Loucy (cell line): ENCODE measurements at regions not wholly inside any gene's neighbourhood (a gene's known extent, or its start where the extent isn't known, plus 50 kb on each side); places are given as distances from the start of the nearest gene placed in this dataset.

Source experiments
- H2AFZ ChIP-seq: fragments of 200-600 bp; sonication (generic); 2 replicates; pipeline ENCODE4 v1.6.0; 2016; ENCODE audit warnings: antibody characterized with exemption, mild to moderate bottlenecking, low read length, moderate library complexity
- H3F3A ChIP-seq: fragments of 200-600 bp; 2 replicates; pipeline ENCODE4 v1.6.0; 2016; ENCODE audit warnings: antibody characterized with exemption, low read depth, mild to moderate bottlenecking
- H3K27me3 ChIP-seq: fragments of 200-600 bp; sonication (generic); 2 replicates; pipeline ENCODE4 v1.6.1; 2014; ENCODE audit warnings: low read length, mild to moderate bottlenecking; ENCODE audit not compliant: insufficient read depth, poor library complexity, severe bottlenecking
- H3K36me3 ChIP-seq: fragments of 200-600 bp; sonication (generic); 2 replicates; pipeline ENCODE4 v1.6.1; 2016; ENCODE audit warnings: low read length; ENCODE audit not compliant: insufficient read depth
- H3K4me1 ChIP-seq: fragments of 200-600 bp; sonication (generic); 2 replicates; pipeline ENCODE4 v1.5.1; 2014; ENCODE audit warnings: low read length, mild to moderate bottlenecking; ENCODE audit not compliant: insufficient read depth, poor library complexity, severe bottlenecking
- H3K4me2 ChIP-seq: fragments of 200-600 bp; sonication (generic); 2 replicates; pipeline ENCODE4 v1.6.0; 2014; ENCODE audit warnings: antibody characterized with exemption, low read length, low read depth, mild to moderate bottlenecking; ENCODE audit not compliant: poor library complexity, severe bottlenecking
- H3K4me3 ChIP-seq: fragments of 200-600 bp; sonication (generic); 2 replicates; pipeline ENCODE4 v1.5.1; 2014; ENCODE audit warnings: low read length, mild to moderate bottlenecking, mixed read lengths; ENCODE audit not compliant: poor library complexity, severe bottlenecking
- H3K79me2 ChIP-seq: fragments of 200-600 bp; sonication (generic); 2 replicates; pipeline ENCODE4 v1.6.1; 2014; ENCODE audit warnings: low read length; ENCODE audit not compliant: insufficient read depth
- H3K9ac ChIP-seq: fragments of 200-600 bp; sonication (generic); 2 replicates; pipeline ENCODE4 v1.6.0; 2014; ENCODE audit warnings: mild to moderate bottlenecking, low read depth, low read length, moderate library complexity; ENCODE audit not compliant: poor library complexity, severe bottlenecking
- H3K9me2 ChIP-seq: fragments of 200-600 bp; sonication (generic); replicated peaks from 2 replicates; pipeline ENCODE4 v1.6.1; 2016; ENCODE audit warnings: low read depth, low read length, mixed read lengths
- H3K9me3 ChIP-seq: fragments of 200-600 bp; sonication (generic); 2 replicates; pipeline ENCODE4 v1.6.1; 2014; ENCODE audit warnings: mild to moderate bottlenecking, antibody characterized with exemption, low read length, low read depth; ENCODE audit not compliant: insufficient read depth
- H4K20me1 ChIP-seq: fragments of 200-600 bp; sonication (generic); 2 replicates; pipeline ENCODE4 v1.6.0; 2014; ENCODE audit warnings: antibody characterized with exemption, low read length, mild to moderate bottlenecking; ENCODE audit not compliant: insufficient read depth, poor library complexity, severe bottlenecking
- CTCF ChIP-seq: fragments of 200-600 bp; sonication (generic); conservative IDR thresholded peaks from 2 replicates; pipeline ENCODE4 v1.5.1; 2014; ENCODE audit warnings: mild to moderate bottlenecking, antibody characterized with exemption, low read length
- EZH2phosphoT487 ChIP-seq: fragments of 200-600 bp; IDR thresholded peaks from 2 replicates; pipeline ENCODE4 v1.6.1; 2018; ENCODE audit warnings: antibody characterized with exemption, mild to moderate bottlenecking, moderate library complexity, borderline replicate concordance

- no peaks in the 10 kb centered on the region for H4K20me1 ChIP-seq
- no peaks in the 10 kb centered on the region for H3K9me2 ChIP-seq
- no peaks in the 10 kb centered on the region for H3K36me3 ChIP-seq
- H3K27me3 ChIP-seq = no peaks in the 10 kb centered on the region
- H3K9ac ChIP-seq = no peak overlapping the region
- H2AFZ ChIP-seq = no peak overlapping the region
- TF ChIP-seq CTCF (no peak), EZH2phosphoT487 (no peak)
- H3K4me3 ChIP-seq = no peak overlapping the region
- no peaks in the 10 kb centered on the region for H3K9me3 ChIP-seq
- H3F3A ChIP-seq = no peaks in the 10 kb centered on the region
- no peaks in the 10 kb centered on the region for H3K79me2 ChIP-seq
- no peak overlapping the region for H3K4me2 ChIP-seq
- no peaks in the 10 kb centered on the region for H3K4me1 ChIP-seq
These were observed 2056.0 kb downstream of the OLFM4 start for GRCh38 chr13:55084630-55085029.

GRCh38 chr13:55087085-55087484, 2053.6 kb upstream of the PRR20A start:
- Histone ChIP-seq H3K4me3 (no peak overlapping the region), H3K79me2 (no peaks in the 10 kb centered on the region), H3K27me3 (no peaks in the 10 kb centered on the region), H4K20me1 (no peaks in the 10 kb centered on the region), H3K9me2 (no peaks in the 10 kb centered on the region), H2AFZ (no peak overlapping the region), H3K9ac (no peak overlapping the region), H3K36me3 (no peaks in the 10 kb centered on the region), H3K9me3 (no peaks in the 10 kb centered on the region), H3K4me1 (no peaks in the 10 kb centered on the region), H3K4me2 (no peak overlapping the region), H3F3A (no peaks in the 10 kb centered on the region)
- TF ChIP-seq CTCF (no peak), EZH2phosphoT487 (no peak)

DNA sequence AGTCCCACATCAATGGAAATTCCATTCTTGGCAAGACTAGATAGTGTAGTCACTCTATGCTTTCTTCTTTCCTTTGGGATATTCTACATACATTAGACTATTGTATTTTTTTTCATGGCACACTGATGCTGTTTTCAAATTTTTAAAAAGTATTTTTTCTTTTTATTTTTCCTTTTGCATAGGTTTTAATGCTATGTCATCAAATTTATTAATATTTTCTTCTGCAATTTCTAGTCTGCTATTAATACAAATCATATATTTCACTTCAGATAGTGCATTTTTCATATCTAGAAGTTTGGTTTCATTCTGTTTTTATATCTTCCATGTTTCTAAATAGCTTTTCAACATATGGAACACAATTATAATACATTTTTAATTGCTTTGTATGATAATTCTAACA, 2050.1 kb upstream of the PRR20A start:
- Histone ChIP-seq H3K4me3 (no peak overlapping the region), H2AFZ (no peak overlapping the region), H3K9me3 (no peaks in the 10 kb centered on the region), H3K4me1 (no peaks in the 10 kb centered on the region), H3F3A (no peaks in the 10 kb centered on the region), H3K4me2 (no peak overlapping the region), H3K9me2 (no peaks in the 10 kb centered on the region), H3K27me3 (no peaks in the 10 kb centered on the region), H3K79me2 (no peaks in the 10 kb centered on the region), H3K9ac (no peak overlapping the region), H4K20me1 (no peaks in the 10 kb centered on the region), H3K36me3 (no peaks in the 10 kb centered on the region)
- TF ChIP-seq EZH2phosphoT487 (no peak), CTCF (no peak)
